Sigmoid colon (tissue), 6 donors: ENCODE measurements at regions not wholly inside any gene's neighbourhood (a gene's known extent, or its start where the extent isn't known, plus 50 kb on each side); places are given as distances from the start of the nearest gene placed in this dataset.

Source experiments
- DNase-seq: peaks from one replicate; pipeline ENCODE4 v3.0.0-alpha.2; 2019
- H3K27ac ChIP-seq, 4 donors: fragments of 200-600 bp; sonication (generic); one replicate each; pipeline ENCODE4 v1.5.1; 2016 to 2019; ENCODE audit warnings: mild to moderate bottlenecking in 1 of 4
- H3K27me3 ChIP-seq, 3 donors: fragments of 200-600 bp; sonication (generic); one replicate each; pipeline ENCODE4 v1.5.1; 2019; ENCODE audit warnings: mild to moderate bottlenecking in 1 of 3
- H3K36me3 ChIP-seq, 4 donors: fragments of 200-600 bp; sonication (generic); one replicate each; pipeline ENCODE4 v1.5.1; 2016 to 2019
- H3K4me1 ChIP-seq, 4 donors: fragments of 200-600 bp; sonication (generic); one replicate each; pipeline ENCODE4 v1.5.1; 2017 to 2019
- H3K4me3 ChIP-seq, 4 donors: fragments of 200-600 bp; sonication (generic); one replicate each; pipeline ENCODE4 v1.5.1; 2017 to 2019; ENCODE audit warnings: mild to moderate bottlenecking in 2 of 4, moderate library complexity in 1 of 4
- H3K9me3 ChIP-seq, 4 donors: fragments of 200-600 bp in 3 of 4; sonication (generic) in 3 of 4; one replicate each; pipeline versions ENCODE4 v1.5.1 to v1.6.1; 2013 to 2019
- EP300 ChIP-seq, 4 donors: sonication (generic); formaldehyde crosslinking; IDR thresholded peaks; one replicate each; pipeline ENCODE4 v1.6.1; 2017; ENCODE audit warnings: antibody characterized with exemption in 4 of 4
- POLR2A ChIP-seq, 2 donors: fragments of 450-650 bp; IDR thresholded peaks; one replicate each; pipeline ENCODE4 v1.6.1; 2016; ENCODE audit warnings: antibody characterized with exemption in 2 of 2, mild to moderate bottlenecking in 2 of 2, moderate library complexity in 2 of 2
- POLR2AphosphoS5 ChIP-seq, 4 donors: sonication (generic); formaldehyde crosslinking; IDR thresholded peaks; one replicate each; pipeline ENCODE4 v1.6.1; 2017; ENCODE audit warnings: antibody characterized with exemption in 4 of 4
- WGBS, 2 donors: extraction: QIAGEN DNeasy Blood & Tissue Kit; methylation state at CpG; one replicate each; pipeline ENCODE4 v1.1.7; 2013; 5-methylcytosine and 5-hydroxymethylcytosine counted together
- intact Hi-C: fragments of 100-400 bp; cut with DNase I; formaldehyde crosslinking; loops from one replicate; pipeline ENCODE4 v1.15.1; 2023
- TF ChIP-seq, protein P1 (sequence below), 4 experiments: fragments of 450-650 bp in 3 of 4; fragments of 200-600 bp in 1 of 4; IDR thresholded peaks; one replicate each; pipeline ENCODE4 v1.5.1; 2016 to 2019; ENCODE audit warnings: antibody characterized with exemption in 4 of 4, mild to moderate bottlenecking in 3 of 4, moderate library complexity in 2 of 4
- donor health status: healthy with polysubstance abuse.
- donor health status: healthy.

DNA sequence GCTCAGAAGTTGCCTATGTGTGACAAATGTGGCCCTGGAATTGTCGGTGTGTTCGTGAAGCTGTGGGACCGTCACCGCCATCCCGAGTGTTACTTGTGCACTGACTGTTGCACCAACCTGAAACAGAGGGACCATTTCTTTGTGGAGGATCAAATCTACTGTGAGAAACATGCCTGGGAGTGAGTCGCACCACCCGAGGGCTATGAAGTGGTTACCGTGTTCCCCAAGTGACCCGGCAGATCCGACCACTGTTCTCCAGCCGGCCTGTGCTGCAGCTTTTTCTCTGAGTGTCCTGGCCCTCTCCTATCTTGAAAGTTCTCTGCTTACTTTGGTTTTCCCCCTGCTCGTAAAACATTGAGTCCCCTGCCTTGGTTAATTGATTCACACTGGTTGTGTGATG, 65.3 kb downstream of the VCPKMT start:
- no peaks in the 10 kb centered on the region for H3K9me3 ChIP-seq
- DNase-seq: no peak
- intact Hi-C loops: no loop called here
- WGBS, 2 donors: 93% methylated on average over 12 of the region's 12 CpGs
- no peak overlapping the region for H3K27ac ChIP-seq
- TF ChIP-seq POLR2A (IDR thresholded peaks at IDR 0.05) (no peak), POLR2AphosphoS5 (IDR thresholded peaks at IDR 0.05) (no peak), EP300 (IDR thresholded peaks at IDR 0.05) (no peak)
- TF ChIP-seq, protein P1, sequence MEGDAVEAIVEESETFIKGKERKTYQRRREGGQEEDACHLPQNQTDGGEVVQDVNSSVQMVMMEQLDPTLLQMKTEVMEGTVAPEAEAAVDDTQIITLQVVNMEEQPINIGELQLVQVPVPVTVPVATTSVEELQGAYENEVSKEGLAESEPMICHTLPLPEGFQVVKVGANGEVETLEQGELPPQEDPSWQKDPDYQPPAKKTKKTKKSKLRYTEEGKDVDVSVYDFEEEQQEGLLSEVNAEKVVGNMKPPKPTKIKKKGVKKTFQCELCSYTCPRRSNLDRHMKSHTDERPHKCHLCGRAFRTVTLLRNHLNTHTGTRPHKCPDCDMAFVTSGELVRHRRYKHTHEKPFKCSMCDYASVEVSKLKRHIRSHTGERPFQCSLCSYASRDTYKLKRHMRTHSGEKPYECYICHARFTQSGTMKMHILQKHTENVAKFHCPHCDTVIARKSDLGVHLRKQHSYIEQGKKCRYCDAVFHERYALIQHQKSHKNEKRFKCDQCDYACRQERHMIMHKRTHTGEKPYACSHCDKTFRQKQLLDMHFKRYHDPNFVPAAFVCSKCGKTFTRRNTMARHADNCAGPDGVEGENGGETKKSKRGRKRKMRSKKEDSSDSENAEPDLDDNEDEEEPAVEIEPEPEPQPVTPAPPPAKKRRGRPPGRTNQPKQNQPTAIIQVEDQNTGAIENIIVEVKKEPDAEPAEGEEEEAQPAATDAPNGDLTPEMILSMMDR (IDR thresholded peaks at IDR 0.05): no peak
- no peak overlapping the region for H3K4me3 ChIP-seq
- H3K4me1 ChIP-seq: no peaks in the 10 kb centered on the region
- H3K27me3 ChIP-seq: no peaks in the 10 kb centered on the region
- H3K36me3 ChIP-seq: no peaks in the 10 kb centered on the region

DNA sequence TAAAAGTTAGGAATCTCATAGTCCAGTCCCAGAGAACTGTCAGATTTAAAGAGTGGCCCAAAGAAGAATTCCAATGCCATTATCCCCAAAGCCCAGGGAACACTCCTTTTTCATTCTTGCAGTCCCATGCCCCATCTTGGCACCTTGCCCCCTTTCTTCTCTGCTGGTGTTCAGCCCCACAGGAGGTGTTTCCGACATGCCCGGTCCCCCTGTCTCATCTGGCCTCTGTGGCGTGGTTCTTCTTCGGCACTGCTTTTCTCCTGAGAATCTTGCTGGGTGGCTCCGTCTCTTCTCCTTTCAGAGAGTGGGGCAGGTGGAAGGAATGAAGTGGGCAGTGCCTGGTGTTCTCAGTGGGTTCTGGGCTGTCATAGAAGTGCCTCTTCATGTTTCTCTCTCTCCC, 64.7 kb downstream of the VCPKMT start:
- 96 to 98% methylated on average over 5 of the region's 5 CpGs for WGBS, 2 donors
- no peaks in the 10 kb centered on the region for H3K4me1 ChIP-seq
- no peaks in the 10 kb centered on the region for H3K9me3 ChIP-seq
- no peak for TF ChIP-seq POLR2AphosphoS5 (IDR thresholded peaks at IDR 0.05)
- TF ChIP-seq POLR2A (IDR thresholded peaks at IDR 0.05): no peak
- no peak for TF ChIP-seq EP300 (IDR thresholded peaks at IDR 0.05)
- no peak overlapping the region for H3K4me3 ChIP-seq
- no peaks in the 10 kb centered on the region for H3K36me3 ChIP-seq
- intact Hi-C loops: no loop called here
- no peak overlapping the region for H3K27ac ChIP-seq
- no peaks in the 10 kb centered on the region for H3K27me3 ChIP-seq
- no peak for DNase-seq

DNA sequence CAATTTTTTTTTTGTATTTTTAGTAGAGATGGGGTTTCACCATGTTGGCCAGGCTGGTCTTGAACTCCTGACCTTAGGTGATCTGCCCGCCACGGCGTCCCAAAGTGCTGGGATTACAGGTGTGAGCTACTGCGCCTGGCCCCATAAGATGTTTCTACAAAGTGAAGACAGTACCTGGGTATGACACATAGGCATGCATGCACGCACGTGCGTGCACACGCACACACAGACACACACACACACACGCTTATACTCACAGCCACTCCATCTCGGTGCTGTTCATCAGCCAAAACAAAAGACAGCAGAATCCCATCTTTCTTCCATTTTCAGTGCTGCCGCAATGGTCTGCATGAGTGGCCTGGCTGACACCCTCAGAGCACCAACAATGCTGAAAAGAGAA, 63.9 kb downstream of the VCPKMT start:
- H3K27ac ChIP-seq: no peak overlapping the region
- H3K36me3 ChIP-seq: no peaks in the 10 kb centered on the region
- no peaks in the 10 kb centered on the region for H3K4me1 ChIP-seq
- DNase-seq: no peak
- H3K4me3 ChIP-seq: no peak overlapping the region
- 94 to 96% methylated on average over 11 of the region's 11 CpGs for WGBS, 2 donors
- TF ChIP-seq POLR2A (IDR thresholded peaks at IDR 0.05) (no peak), EP300 (IDR thresholded peaks at IDR 0.05) (no peak), POLR2AphosphoS5 (IDR thresholded peaks at IDR 0.05) (no peak)
- TF ChIP-seq, protein P1 (IDR thresholded peaks at IDR 0.05): no peak
- H3K9me3 ChIP-seq: no peaks in the 10 kb centered on the region
- no peaks in the 10 kb centered on the region for H3K27me3 ChIP-seq
- intact Hi-C loops: no loop called here

DNA sequence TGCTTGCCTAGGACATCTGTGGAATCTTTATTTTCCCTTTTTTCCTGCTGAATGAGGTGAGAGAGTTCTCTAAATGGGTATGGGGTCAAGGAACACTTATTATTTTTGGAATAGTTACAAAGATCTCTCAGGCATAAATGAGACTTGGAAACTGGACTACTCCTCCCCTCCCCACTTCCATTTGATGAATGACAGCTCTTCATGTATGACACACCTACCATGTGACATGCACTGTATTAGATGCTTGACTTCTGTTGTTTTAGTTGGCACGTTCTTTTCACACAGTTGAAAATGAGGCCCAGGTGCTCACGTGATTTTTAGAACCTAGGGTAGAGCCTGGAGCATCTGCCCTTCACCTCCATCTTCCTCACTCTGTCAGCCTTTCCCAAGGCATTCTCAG, 62.4 kb downstream of the VCPKMT start:
- no peak for DNase-seq
- WGBS, 2 donors: 89 to 91% methylated on average over 2 of the region's 2 CpGs
- Histone ChIP-seq H3K4me3 (no peak overlapping the region), H3K9me3 (no peaks in the 10 kb centered on the region), H3K27me3 (no peaks in the 10 kb centered on the region), H3K27ac (no peak overlapping the region), H3K36me3 (no peaks in the 10 kb centered on the region), H3K4me1 (no peaks in the 10 kb centered on the region)
- intact Hi-C loops: no loop called here
- TF ChIP-seq EP300 (IDR thresholded peaks at IDR 0.05): no peak
- TF ChIP-seq, protein P1 (IDR thresholded peaks at IDR 0.05): no peak
- no peak for TF ChIP-seq POLR2A (IDR thresholded peaks at IDR 0.05)
- no peak for TF ChIP-seq POLR2AphosphoS5 (IDR thresholded peaks at IDR 0.05)

DNA sequence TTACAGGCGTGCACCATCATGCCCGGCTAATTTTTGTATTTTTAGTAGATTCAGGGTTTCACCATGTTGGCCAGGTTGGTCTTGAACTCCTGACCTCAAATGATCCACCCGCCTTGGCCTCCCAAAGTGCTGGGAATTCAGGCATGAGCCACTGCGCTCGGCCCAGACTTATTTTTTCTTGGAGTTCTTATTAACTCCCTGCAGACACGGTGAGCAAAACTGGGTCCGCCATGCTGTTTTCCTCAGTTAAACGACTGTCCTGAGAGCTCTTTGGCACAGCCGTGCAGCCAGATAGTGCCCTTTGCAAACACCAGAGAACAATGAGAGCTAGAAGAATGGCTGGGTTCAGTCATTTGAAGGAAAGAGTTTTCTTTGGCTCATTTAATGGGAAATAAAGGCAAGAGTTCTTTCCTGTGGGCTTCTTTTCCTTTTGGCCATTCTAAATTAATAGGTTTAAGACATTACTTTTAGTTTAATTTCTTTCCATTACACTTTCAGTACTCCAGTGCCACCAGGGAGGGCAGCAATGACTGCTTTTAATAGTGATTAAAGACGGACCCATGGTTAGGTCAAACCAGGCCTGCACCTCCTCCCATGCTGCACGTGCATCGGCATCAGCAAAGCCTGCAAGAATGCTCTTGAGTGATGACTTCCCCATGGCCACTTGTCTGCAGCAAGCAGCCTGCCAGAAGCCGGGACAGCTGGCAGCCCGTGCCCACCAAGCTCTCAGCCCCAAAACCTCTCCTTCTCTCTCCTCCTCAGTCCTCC, 60.7 kb downstream of the VCPKMT start:
- Histone ChIP-seq H3K4me3 (no peak overlapping the region), H3K4me1 (peaks cover 0 to 11% (median 5%) of the 10 kb centered on the region in 4 donors), H3K27ac (no peak overlapping the region), H3K36me3 (no peaks in the 10 kb centered on the region), H3K27me3 (no peaks in the 10 kb centered on the region), H3K9me3 (no peaks in the 10 kb centered on the region)
- TF ChIP-seq POLR2AphosphoS5 (IDR thresholded peaks at IDR 0.05) (no peak), POLR2A (IDR thresholded peaks at IDR 0.05) (no peak), EP300 (IDR thresholded peaks at IDR 0.05) (no peak)
- TF ChIP-seq, protein P1 (IDR thresholded peaks at IDR 0.05): no peak
- 76 to 91% methylated on average over 14 of the region's 14 CpGs for WGBS, 2 donors
- intact Hi-C loops: no loop called here
- DNase-seq: no peak
